Right ventricle myocardium inferior (tissue), 1 donor: ENCODE measurements at regions not wholly inside any gene's neighbourhood (a gene's known extent, or its start where the extent isn't known, plus 50 kb on each side); places are given as distances from the start of the nearest gene placed in this dataset.

ENCODE experiments used
- ATAC-seq: fragments of 200-7000 bp; cut with Tn5 transposase; one replicate; pipeline ENCODE4 v1.9.1; 2020; ENCODE audit warnings: mild to moderate bottlenecking, moderate library complexity
- DNase-seq: peaks from one replicate; pipeline ENCODE4 v3.0.0; 2021; ENCODE audit errors: missing footprints
- intact Hi-C: fragments of 100-400 bp; cut with DNase I; formaldehyde crosslinking; loops from one replicate; pipeline ENCODE4 v1.11.0; 2022
- donor health status: DM: no; HTN: yes; CAD: no; lungs with severe emphysema.

DNA sequence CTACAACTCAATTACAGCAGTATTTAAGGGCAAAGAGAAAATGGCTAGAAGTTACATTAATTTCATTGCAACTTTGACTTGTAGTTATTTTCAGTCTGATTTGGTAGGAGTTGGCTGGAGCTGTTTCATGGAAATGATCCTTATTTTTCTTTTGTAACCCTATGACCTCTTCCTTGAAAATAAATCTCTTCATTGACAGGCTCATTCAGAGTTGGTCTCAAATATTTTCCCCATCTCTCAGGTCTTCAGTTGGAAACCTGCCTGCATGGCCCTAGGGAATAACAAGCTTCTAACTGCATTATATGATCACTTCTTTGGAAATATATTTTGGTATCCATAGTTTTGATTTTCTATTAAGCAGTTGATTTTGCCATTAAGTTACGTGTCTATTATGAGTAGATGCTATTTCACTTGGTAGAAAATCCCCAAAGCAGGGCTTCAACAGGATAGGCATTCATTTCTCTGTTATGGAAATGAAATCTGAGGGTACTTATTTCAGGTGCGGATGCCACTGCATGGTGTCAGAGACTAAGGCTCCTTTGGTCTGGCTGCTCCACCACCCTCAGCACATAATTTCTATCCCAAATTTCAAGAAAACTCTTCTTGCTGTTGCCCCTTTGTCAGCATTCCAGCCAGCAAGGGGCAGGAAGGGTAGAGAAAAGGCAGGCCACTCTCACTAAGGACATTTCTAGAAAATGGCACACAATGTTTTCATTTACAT lies 502.5 kb downstream of the SPRY1 start:
- DNase-seq (no peak), ATAC-seq (no peak)
- intact Hi-C loops = loop anchor here (10.0 kb wide), 1 partner anchor 104 kb away; no protein-coding TSS in a partner anchor

- ATAC-seq = no peak
- intact Hi-C loops = no loop called here
- no peak for DNase-seq
Observed at GRCh38 chr4:123904882-123905281, 508.3 kb downstream of the SPRY1 start.

DNA sequence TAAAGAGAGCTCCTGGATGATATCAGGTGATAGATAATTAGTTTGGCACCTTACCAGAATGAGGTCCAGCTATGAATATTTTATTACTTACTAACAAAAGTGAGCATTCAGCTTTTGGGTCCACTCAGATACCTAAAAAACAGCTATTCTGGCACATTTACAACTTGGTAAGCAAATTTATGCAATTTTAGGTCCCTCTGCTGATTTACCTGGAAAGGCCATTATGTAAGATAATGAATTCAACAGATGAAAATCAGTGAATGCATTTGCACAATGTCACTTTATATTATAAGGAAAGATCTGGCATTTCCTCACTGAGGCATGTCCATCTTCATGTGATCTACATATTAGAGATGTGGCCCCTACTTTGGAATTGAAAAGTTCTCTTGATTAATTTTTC lies 517.0 kb downstream of the SPRY1 start:
- intact Hi-C loops = no loop called here
- ATAC-seq = no peak
- no peak for DNase-seq

GRCh38 chr4:123916821-123917220 lies 520.2 kb downstream of the SPRY1 start:
- DNase-seq = no peak
- no peak for ATAC-seq
- intact Hi-C loops = no loop called here

- DNase-seq (no peak), ATAC-seq (no peak)
- intact Hi-C loops = no loop called here
Observed at GRCh38 chr4:123919576-123920098, 523.0 kb downstream of the SPRY1 start.

- ATAC-seq (no peak), DNase-seq (no peak)
- intact Hi-C loops = no loop called here
Observed at GRCh38 chr4:123921339-123921738, 524.7 kb downstream of the SPRY1 start.

DNA sequence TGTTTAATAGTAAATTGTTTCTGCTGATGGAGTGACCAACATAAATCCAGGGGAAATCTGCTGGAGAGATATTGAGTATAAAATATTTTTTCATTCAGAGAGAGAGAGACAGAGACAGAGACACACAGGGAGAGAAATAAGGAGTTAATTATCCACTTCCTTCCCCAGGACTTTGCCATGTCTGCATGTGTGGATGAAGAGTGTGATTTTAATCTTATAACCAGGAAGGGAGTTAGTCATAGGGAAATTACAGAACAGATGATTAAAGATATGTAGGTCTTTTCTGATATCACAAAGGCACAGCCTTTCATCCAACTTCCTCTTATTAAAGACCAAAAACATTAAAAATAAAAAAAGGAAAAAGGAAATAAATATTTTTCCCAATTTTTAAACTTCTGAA lies 526.3 kb downstream of the SPRY1 start:
- ATAC-seq = no peak
- DNase-seq = no peak
- intact Hi-C loops = no loop called here

GRCh38 chr4:123924536-123924935 lies 527.9 kb downstream of the SPRY1 start:
- intact Hi-C loops = no loop called here
- DNase-seq (no peak), ATAC-seq (no peak)

DNA sequence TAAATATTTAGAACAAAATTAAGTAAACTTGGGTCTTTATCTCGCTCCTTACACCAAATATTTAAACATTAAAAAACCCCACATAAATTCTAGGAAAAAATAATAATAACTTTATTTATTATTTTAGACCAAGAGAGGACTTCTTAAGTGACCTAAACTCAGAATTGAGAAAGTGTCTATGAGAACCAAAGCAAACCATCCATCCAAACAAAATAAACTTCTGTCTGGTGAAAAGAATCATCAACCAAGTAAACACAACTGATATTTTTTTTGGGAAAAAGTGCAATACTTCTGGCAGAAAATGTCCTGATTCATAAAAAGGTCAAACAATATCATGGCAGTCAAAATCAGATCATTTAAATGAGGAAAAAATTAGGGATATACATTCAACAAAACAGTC lies 533.0 kb downstream of the SPRY1 start:
- ATAC-seq = no peak
- intact Hi-C loops = no loop called here
- DNase-seq = no peak

DNA sequence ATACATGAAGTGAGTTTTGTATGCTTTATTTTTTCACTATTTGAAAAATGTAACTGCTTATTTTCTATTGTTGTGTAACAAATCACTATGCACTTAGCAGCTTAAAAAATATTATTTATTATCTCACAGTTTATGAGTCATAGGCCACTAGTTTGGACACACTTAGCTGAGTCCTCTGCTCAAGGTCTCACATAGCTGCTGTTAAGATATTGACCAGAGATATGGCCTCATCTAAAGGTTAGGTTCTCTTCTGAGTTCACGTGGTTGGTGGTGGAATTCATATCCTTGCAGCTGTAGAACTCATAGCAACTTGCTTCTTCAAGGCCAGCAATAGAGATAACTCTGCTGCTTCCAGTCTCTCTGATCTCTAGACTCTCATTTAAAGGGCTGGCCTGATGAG lies 534.4 kb downstream of the SPRY1 start:
- DNase-seq = no peak
- ATAC-seq = no peak
- intact Hi-C loops = no loop called here

GRCh38 chr4:123934096-123934495 lies 537.5 kb downstream of the SPRY1 start:
- DNase-seq (no peak), ATAC-seq (no peak)
- intact Hi-C loops = no loop called here

DNA sequence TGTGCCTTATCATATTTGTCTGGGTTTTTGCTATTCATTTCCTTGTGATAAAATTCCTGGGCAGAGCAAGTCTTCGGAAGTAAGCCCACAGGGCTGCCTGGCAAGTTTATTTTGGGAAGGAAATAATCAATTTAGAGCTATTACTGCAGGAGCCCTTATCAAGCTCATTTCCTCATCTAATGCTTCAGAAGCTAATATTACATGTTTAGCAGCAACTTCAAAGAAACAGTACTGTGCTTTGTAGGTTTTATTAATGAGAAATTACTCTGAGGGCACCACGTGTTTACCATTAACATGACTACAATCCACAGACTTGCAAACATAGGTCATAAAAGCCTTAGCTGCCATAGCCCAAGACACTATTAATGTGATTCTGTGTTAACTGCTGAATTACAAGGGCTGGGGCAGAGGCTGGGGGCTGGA lies 540.0 kb downstream of the SPRY1 start:
- DNase-seq (no peak), ATAC-seq (no peak)
- intact Hi-C loops = no loop called here

DNA sequence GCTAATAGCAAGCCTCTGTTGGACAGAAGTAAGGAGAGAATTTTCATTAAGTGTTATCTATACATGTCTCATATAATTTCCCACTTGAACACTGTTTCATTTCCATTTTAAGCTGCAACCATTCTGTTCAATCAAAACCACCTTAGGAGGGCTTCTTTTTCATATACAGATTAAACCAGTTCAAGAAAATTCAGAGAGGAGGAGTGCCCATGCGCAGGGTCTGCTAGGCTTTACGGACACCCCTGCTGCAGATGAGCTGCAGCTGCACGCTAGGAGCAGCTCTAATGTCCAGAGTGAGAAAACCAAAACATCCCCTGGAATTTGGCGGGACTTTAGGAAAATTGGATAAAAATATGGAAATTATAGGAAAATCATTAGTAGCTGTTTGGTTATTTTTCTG lies 541.0 kb downstream of the SPRY1 start:
- intact Hi-C loops = no loop called here
- no peak for ATAC-seq
- no peak for DNase-seq

DNA sequence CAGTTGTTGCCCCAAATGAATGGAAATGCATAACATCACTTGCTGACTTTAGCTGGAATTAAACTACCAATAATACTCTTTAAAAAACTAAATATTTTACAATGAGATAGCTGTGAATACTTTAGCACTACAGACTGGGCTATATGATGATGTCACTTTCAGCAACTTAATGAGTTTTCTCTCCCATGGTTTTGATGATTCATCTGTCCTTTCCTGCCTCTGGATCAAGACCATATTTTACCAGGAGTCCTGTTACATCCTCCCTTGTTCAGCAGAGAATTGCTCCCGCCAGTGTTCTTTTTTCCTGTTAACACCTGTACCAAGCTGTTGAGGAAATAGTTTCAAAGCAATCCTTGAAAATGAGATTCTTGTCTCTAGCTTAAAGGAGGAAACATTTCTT lies 543.0 kb downstream of the SPRY1 start:
- intact Hi-C loops = loop anchor here (5.0 kb wide), 1 partner anchor 38 kb away; no protein-coding TSS in a partner anchor
- DNase-seq (no peak), ATAC-seq (peak; percentile 26)

GRCh38 chr4:123940604-123941003 lies 544.0 kb downstream of the SPRY1 start:
- ATAC-seq (no peak), DNase-seq (no peak)
- intact Hi-C loops = loop anchor here (5.0 kb wide), 1 partner anchor 37 kb away; no protein-coding TSS in a partner anchor

- ATAC-seq (no peak), DNase-seq (no peak)
- intact Hi-C loops = loop anchor here (5.0 kb wide), 1 partner anchor 36 kb away; no protein-coding TSS in a partner anchor
Observed at GRCh38 chr4:123941306-123941705, 544.7 kb downstream of the SPRY1 start.

DNA sequence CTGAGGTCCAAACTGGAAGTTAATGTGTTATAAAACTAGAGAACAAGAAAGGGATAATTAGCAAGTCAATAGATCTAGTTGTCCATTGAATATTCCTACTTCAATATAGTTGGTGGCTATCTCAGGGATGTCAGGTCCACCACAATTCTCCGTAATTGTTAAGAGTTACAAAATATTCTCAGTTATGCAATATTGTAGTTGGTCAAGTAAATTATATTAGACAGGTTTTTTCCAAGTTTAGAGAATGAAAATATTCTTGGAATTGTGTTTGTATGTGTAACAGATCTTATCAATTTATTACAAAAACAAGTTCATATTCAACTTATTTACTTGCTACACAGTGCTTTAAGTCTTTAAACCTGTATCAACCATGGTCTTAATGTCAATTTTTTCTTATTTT lies 547.4 kb downstream of the SPRY1 start:
- intact Hi-C loops = loop anchor here (5.0 kb wide), 1 partner anchor 33 kb away; no protein-coding TSS in a partner anchor
- no peak for ATAC-seq
- no peak for DNase-seq

GRCh38 chr4:123945301-123945700 lies 548.7 kb downstream of the SPRY1 start:
- ATAC-seq = no peak
- intact Hi-C loops = no loop called here
- DNase-seq = no peak

DNA sequence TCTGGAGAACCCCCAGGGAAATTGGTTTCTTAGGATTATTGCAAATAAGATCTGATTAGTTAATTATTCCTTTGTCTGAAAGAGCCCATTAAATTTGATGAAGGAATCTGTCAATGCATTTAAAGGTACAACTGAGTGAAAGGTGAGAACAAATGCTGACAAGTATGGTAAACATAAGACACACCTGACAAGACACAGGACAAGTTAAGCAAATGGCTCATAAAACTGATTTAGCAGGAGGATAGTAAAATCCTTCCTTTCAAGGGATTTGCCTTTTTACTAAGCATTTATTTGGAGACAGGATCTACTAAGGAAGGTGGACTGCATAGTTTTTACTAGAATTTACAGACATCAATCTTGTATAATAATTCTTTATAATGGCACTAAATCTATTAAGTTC lies 553.9 kb downstream of the SPRY1 start:
- DNase-seq (no peak), ATAC-seq (no peak)
- intact Hi-C loops = no loop called here

GRCh38 chr4:123952530-123953274 lies 556.1 kb downstream of the SPRY1 start:
- intact Hi-C loops = no loop called here
- ATAC-seq = no peak

More at GRCh38 chr4:123952530-123953274, 556.1 kb downstream of the SPRY1 start:
- DNase-seq = no peak
